Head of caudate nucleus (tissue), 42 donors: ENCODE measurements at regions not wholly inside any gene's neighbourhood (a gene's known extent, or its start where the extent isn't known, plus 50 kb on each side); places are given as distances from the start of the nearest gene placed in this dataset.

Experiments used
- DNase-seq, 42 donors: peaks; one replicate each; pipeline versions ENCODE4 v3.0.0 to v3.0.0-alpha.2; 2020 to 2021; ENCODE audit warnings: mixed read lengths in 7 of 42
- intact Hi-C: fragments of 100-400 bp; cut with DNase I; formaldehyde crosslinking; loops from one replicate; pipeline ENCODE4 v1.15.0; 2022

DNA sequence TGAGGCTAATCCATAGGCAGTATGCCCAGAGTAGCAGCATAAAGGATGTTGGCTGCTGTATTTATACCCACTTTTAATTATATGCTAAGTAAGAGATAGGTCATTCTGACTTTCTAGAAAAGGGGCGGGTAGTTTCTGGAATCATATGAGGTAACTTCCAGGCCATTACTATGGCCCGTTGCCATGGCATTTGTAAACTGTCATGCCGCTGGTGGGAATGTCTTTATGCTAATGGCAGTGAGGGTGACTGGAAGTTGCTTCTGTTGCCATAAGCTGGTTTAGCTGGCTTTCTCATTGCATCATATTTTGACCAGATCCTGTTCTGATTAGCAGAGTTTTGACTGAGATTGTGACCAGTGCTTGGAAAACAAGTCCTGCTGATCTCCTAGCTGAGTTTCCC, 929.6 kb upstream of the CDH8 start:
- intact Hi-C loops, result no loop called here
- no peak for DNase-seq

DNA sequence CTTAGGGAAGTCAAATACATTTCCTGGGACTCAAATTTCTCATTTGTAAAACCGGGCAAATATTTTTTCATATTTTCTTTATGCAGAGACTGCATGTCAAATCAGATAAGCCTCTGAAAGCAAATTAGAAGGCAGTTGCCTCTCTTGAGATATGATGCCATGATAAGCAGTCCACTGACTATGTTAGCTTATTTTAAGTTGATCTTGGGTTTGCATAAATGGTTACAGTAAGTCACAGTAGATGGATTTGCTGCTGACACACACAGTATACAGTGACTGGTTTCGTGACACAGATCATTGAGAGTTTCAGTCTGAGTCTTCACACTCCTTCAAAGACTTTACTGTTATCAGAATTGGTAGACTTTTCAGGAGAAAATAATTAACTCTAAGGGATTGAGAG, 927.6 kb upstream of the CDH8 start:
- intact Hi-C loops, result no loop called here
- DNase-seq, result no peak

DNA sequence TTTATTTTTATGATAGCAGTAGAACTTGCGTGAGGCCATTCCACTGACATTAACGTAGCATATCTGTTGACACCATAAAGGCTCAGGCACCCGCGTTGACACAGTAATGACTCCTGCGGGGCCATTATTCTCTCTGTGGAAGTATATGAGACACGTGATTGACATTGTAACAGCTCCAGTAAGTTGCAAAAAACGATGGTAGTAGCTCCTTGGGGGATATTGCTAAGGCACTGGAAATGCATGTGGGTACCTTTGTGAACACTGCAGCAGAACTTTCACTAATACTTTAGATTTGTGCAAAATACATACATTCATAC, 918.8 kb upstream of the CDH8 start:
- intact Hi-C loops, result no loop called here
- no peak for DNase-seq

DNA sequence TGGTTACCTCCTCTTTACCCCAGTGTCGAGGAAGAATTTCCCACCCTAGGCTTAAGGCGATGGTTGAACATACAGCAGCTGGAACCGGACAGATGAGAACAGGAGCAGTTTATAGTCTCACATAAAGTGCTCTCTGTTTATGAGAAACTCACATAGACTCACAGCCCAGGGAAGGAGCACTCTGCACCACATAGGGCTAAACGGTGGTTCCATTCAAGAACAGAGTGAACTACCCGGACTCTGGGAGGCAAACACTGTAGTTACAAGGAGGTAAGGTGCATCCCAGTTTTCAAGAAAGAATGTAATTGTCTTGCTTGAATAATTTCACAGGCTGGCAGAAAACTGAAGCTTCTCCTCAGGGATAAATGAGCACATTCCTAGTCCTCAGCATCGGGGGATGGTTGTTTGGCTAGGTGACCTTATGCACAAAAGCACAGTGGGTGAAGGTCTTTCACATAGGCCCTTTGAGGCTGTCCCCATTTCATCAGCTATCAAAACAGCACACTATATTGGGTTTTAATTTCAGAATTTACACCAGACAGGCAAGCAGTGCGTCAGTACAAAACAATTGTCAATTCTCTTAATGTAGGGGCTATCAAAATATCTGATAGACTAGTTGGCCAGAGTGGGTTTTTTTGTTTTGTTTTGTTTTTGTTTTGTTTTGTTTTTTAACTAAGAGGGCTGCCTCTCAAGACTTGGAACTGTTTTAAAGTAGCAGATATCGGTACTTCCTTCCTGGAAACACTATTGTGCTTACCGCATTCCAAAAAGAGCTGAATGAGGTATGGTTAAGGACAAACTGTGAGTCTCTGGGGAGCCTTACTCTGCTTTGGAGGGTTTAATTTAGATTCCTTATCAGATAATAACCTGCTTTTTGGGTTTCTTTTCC, 918.1 kb upstream of the CDH8 start:
- intact Hi-C loops, result no loop called here
- no peak for DNase-seq

DNA sequence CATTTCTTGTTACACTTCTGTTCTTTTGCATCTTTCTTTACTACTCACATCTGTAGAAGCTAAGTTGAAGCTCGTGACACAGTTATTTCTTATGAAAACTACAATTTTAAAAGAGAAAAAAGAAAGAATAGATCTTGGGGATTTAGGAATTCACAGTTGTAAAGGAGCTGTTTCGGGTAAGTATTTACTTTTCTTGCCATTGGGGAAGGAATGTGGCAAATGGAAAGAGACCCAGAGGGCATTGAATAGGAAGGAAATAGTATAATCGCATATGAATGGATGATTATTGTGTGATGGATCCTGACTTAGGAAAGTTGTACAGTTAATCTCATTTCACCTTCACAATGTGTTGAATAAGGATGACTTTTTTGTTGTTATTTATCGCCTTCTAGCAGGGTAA, 914.1 kb upstream of the CDH8 start:
- no peak for DNase-seq
- intact Hi-C loops, result no loop called here

DNA sequence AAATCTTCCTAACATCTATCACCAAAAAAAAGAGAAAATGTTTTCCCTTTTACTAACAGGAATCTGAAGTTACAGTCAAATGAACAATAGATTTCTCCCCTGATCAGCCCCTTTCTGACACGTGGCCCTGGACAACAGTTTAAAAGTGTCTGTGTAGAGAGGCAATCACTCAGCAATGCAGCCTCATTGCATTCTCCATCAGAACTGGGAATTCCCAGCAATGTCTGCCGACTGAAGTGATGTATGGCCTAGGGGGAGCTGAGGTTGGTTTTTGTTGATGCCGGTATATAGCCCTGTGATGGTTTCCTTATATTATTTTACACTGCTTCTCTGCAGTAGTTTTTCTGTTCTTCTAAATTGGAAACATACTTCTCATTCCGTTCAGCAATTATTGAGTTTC, 904.3 kb upstream of the CDH8 start:
- intact Hi-C loops, result no loop called here

DNA sequence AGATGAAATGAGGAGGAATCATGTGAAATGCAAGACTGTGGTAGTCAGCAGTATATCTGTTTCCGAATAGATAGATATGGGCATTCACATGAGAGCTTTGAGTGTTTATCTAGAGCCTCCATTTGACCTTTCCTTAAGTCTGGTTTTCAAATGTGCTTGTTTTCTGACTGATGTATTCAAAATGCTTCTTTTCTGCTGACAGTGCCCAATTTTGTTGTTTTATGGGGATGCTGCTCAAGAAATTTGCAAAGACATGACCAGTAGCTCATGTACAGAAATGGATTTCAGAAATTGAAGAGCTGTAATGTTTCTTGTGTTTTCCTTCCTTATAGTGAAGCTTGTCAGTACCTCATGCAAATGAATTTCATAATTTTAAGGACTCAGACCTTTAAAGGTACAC, 903.4 kb upstream of the CDH8 start:
- no peak for DNase-seq
- intact Hi-C loops, result no loop called here

More for the DNA sequence above, 904.3 kb upstream of the CDH8 start:
- no peak for DNase-seq

DNA sequence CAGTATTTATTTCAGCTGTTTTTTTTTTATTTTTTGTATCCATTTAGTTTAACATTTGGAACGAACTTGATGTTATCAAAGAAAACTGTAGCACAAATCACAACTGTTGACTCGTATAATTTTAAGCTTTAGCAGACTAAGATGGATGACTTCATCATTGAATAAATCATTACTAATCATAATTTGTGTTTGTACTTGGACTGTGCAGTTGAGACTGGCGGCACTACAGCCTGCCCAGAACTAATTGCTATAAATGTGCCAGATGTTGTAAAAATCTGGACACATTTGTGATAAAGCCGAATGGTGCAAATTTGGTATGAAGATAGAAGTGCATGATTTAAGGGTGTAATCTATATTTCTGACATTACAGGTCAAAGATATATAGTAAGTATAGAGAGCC, 897.7 kb upstream of the CDH8 start:
- intact Hi-C loops, result no loop called here
- DNase-seq, result no peak

DNA sequence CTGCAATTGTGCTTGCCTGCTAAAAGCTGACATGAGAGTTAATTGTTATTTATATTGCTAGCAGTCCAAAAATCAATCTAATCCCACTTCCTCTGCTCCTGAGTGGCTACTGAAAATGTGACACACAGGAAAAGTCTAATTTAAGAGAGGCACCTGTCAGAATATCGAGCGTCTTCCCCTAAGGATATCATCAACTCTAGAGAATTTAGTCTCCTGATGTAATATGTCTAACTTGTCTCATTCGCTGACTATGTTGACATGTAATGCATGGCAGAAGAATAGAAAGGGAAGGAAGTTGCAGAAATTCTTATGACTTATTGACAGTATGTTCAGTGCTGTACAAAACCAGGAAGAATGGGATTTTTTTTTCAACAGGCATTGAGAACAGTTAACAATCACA, 893.4 kb upstream of the CDH8 start:
- DNase-seq, result no peak
- intact Hi-C loops, result no loop called here

DNA sequence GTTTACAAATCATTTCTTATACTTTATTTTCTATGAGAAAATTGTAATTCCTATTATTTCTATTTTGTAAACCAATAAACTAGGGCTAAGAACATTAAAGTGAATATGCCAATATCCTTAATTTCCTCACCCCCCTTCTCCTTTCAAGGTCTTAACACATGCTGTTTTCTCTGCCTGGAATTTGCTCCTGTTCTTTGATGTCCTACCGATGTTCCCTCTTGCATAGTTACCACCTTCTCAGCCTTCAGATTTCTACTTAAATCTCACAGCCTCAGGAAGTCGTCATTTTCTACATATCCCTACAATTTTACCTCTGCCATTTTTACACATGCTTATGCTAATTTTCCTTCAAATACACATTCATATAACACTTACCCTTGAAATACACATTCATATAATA, 890.9 kb upstream of the CDH8 start:
- DNase-seq, result no peak
- intact Hi-C loops, result no loop called here

DNA sequence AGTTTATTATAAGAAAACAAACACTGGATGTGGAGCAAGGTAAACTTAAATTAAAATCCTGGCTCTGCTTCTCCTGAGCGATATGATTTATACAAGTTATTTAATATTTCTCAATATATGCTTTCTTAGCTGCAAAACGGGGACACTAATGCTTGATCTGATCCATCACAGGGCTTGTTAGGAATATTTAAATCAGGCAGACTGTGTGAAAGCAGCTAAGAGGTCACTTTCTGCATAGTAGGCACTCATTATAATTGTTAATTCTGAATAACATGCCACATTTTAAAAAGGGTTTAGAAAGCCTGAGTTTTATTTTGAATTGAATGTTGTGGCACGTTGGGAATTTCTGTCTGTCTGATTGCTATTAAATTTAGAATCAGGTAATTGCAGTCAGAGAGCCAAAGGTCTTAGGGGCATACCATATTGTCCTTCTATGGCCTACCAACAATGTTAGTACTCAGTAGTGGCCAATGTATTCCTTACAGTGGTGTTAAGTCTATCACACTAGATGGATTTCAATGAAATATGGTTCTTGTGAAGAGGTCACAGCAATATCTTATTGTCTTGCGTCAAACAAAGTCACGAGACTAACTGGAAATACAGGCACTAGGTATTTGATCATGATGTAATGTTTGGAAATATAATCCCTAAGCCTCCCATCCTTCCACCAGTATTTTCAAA, 890.0 kb upstream of the CDH8 start:
- DNase-seq, result no peak
- intact Hi-C loops, result no loop called here

DNA sequence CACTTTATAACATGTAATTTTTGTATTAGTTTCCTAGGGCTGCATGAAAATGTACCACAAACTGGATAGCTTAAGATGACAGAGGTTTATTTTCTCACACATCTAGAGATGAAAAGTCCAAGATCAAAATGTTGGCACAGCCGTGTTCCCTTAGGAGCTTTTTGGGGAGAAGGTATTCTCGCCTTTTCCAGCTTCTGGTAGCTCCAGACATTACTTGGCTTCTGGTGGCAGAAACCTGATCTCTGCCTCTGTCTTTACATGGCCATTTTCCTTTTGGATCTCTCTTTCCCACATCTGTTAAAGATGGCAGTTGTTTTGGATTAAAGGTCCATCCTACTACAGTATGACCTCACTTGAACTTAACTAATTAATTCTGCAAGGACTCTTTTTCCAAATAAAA, 885.7 kb upstream of the CDH8 start:
- intact Hi-C loops, result no loop called here
- DNase-seq, result no peak

DNA sequence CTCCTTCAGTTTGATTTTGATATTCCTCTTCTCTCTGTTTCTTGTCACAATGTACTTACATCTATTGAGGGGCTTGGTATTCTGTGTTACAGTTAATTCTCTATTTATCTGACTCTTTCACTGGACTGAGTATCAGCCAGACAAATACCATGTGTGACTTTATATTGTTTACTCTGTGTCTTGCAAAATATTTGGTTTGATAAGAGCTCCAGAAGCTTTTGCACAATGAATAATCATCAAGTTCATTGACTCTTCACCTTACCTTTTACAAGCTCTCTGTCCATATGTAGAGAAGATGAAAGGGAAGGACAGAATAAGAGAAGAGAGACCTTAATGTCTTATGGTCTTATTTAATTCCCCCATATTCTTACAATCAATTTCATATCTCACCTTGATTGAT, 877.7 kb upstream of the CDH8 start:
- no peak for DNase-seq
- intact Hi-C loops, result no loop called here

DNA sequence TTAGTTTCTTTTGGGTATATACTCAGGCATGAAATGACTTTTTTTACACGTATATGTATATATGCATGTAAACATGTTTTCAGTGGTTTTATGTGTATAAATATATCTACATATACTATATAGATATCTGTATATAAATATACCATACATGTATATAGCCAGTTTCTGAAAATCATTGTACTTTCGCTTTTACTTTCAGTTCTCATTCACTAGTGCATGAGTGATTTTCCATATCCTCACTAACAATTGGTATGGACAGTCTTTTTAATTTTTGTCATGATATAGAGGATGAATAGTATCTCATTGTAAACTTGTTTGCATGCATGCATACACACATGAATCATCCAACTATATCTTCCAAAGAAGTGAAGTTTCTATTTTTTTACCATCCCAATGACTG, 877.1 kb upstream of the CDH8 start:
- no peak for DNase-seq
- intact Hi-C loops, result no loop called here

DNA sequence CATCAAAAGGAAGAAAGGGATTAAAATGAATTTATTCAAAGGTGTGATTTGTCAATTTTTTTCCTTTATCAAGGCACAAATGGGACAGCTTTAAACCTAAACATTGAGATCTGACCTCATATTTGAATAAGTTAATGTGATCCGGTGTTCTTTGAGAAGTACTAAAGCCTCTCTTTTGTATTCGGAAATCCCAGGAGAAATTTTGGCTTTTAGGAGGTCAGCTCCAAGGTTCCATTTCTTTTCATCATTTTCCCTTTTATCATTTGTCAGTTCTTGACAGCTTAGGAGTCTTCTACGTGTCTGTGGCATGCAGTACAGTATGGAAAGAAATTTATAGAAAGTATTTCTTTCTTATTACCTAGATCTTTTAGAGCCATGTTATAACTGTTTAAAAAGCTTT, 873.4 kb upstream of the CDH8 start:
- no peak for DNase-seq
- intact Hi-C loops, result no loop called here

DNA sequence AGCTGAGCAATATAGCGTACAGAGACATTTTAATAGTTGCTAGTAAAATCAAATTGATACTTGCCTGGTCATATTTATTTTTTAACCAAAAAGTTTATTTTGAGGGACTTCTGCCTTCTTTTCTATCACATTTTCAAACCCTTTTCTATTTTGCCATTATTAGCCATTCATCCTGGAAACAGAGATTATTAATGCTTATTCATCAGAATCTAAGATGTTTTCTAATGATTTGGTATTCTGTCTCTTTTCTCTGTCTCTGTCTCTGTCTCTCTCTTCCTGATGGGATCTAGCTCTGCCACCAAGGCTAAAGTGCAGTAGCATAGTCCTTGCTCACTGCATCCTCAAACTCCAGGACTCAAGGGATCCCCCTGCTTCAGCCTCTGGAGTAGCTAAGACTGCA, 871.3 kb upstream of the CDH8 start:
- no peak for DNase-seq
- intact Hi-C loops, result no loop called here

DNA sequence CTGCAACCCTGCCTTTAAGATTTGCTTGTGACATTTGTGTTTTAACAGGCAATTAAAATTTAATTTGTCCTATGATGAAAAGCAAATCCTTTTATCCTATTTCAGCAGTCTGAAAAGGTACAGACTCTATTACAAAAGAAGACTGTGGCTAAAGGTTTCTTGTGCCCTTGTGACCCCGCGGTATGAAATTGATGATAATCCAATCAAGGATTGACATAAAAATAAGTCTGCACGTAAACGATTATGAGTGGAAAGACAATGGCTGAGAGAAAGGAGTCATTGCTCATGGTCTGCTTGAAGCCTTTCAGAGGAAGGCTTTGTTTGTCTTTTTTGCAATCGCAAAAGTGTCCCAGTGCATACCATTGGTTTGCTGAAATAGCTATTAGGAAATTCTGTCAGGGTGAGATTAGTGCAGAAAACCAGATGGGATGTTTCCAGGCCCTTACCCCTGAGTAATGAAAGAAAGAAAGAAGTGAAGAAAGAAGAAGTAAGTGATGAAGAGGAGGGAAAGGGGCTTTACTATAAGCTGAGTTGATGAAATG, 867.8 kb upstream of the CDH8 start:
- intact Hi-C loops, result no loop called here
- DNase-seq, result no peak

DNA sequence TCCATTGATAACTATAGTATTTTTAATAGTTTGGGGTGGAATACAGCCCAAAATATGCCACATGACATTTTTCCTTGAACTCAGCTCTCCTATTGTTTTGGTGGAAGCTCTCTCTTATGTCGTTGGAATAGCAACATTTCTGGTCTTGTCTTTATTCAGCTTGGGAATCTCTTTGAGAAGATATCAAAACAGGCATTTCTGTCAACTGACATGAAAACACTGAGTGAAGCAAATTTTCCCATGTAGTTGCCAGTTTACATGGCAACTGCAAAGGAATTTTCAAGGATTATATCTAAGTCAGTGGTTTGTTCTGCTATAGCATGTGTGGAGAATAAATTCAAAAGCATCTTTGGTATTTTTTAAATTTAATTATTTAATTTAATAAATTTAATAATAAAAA, 863.5 kb upstream of the CDH8 start:
- intact Hi-C loops, result no loop called here
- no peak for DNase-seq

DNA sequence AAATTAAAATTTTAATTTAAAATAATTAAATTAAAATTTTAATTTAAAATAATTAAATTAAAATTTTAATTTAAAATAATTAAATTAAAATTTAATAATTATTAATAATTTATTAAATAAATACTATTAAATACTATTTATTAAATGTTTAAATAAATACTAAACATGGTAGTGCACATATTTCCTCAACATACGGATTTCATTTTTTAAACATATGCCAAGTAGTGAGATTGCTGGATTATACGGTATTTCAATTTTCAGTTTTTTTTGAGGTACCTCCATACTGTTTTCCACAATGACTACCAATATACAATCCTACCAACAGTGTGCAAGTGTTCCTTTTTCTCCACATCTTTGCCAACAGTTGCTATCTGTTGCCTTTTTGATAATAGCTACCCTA, 852.9 kb upstream of the CDH8 start:
- intact Hi-C loops, result no loop called here
- DNase-seq, result no peak

DNA sequence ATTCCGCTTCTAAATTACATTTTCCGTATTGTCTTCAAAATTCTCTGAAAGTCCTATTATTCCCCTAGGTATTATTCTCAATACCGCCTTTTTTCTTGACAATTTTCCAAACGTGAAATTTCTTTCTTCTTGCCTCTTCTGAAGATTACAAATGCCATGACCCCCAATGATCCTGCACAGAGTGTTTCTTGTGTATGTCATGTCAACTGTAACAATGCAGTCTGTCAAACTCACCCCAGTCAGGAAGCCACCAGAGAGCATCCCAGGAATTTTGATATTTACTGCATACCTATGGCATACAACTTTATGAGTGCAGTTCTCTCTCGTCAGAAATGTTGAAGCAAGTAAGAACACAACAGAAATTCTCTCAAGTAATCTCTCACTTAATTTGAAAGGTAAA, 847.3 kb upstream of the CDH8 start:
- no peak for DNase-seq
- intact Hi-C loops, result no loop called here
